Thyroid gland (tissue), 4 donors: ENCODE measurements at regions not wholly inside any gene's neighbourhood (a gene's known extent, or its start where the extent isn't known, plus 50 kb on each side); places are given as distances from the start of the nearest gene placed in this dataset.

ENCODE experiments used
- POLR2A ChIP-seq, 2 donors: fragments of 450-650 bp; IDR thresholded peaks; one replicate each; pipeline ENCODE4 v1.6.1; 2017; ENCODE audit warnings: antibody characterized with exemption in 2 of 2, mild to moderate bottlenecking in 2 of 2, moderate library complexity in 1 of 2
- TF ChIP-seq, protein P1 (sequence below), 6 experiments: fragments of 200-600 bp in 3 of 6; fragments of 450-650 bp in 3 of 6; sonication (generic) in 3 of 6; IDR thresholded peaks; one replicate each; pipeline ENCODE4 v1.5.1; 2016 to 2019; ENCODE audit warnings: antibody characterized with exemption in 6 of 6, mild to moderate bottlenecking in 2 of 6, inconsistent platforms in 1 of 6, moderate library complexity in 1 of 6

DNA sequence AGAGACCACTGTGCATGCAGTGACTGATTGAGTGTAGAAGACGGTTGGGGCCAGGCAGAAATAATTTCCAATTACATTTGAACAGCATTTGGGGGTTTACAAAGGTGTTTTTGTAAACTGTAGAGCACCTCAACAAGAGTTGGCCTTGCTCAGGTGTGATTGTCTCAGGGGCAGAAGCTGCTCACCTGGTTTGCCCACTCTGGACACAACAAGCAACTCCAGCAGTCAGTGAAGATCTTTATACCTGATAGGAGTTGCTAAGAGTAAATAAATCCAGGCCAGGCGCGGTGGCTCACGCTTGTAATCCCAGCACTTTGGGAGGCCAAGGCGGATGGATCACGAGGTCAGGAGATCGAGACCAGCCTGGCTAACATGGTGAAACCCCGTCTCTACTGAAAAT is 221.3 kb downstream of the RAB28 start:
- TF ChIP-seq POLR2A (IDR thresholded peaks at IDR 0.05), result no peak
- TF ChIP-seq, protein P1, sequence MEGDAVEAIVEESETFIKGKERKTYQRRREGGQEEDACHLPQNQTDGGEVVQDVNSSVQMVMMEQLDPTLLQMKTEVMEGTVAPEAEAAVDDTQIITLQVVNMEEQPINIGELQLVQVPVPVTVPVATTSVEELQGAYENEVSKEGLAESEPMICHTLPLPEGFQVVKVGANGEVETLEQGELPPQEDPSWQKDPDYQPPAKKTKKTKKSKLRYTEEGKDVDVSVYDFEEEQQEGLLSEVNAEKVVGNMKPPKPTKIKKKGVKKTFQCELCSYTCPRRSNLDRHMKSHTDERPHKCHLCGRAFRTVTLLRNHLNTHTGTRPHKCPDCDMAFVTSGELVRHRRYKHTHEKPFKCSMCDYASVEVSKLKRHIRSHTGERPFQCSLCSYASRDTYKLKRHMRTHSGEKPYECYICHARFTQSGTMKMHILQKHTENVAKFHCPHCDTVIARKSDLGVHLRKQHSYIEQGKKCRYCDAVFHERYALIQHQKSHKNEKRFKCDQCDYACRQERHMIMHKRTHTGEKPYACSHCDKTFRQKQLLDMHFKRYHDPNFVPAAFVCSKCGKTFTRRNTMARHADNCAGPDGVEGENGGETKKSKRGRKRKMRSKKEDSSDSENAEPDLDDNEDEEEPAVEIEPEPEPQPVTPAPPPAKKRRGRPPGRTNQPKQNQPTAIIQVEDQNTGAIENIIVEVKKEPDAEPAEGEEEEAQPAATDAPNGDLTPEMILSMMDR (IDR thresholded peaks at IDR 0.05), result no peak
